Type B pancreatic cell (in vitro differentiated cells): ENCODE measurements at regions not wholly inside any gene's neighbourhood (a gene's known extent, or its start where the extent isn't known, plus 50 kb on each side); places are given as distances from the start of the nearest gene placed in this dataset.
"Not testable (repeated sequence)": the region's sequence is repeated elsewhere in the genome, so short reads cannot be mapped to it uniquely, and the experiment has no call there.

Experiments
- DNase-seq: peaks from one replicate; pipeline ENCODE4 v3.0.0; 2021; ENCODE audit warnings: mixed read lengths; ENCODE audit not compliant: unreplicated experiment; ENCODE audit errors: extremely low spot score
- H3K27ac Mint-ChIP-seq: 2 replicates; pipeline ENCODE4 v1.8.0; 2021; ENCODE audit warnings: mild to moderate bottlenecking, mixed read lengths
- H3K27me3 Mint-ChIP-seq: 2 replicates; pipeline ENCODE4 v1.8.0; 2021; ENCODE audit warnings: mixed read lengths
- H3K36me3 Mint-ChIP-seq: 2 replicates; pipeline ENCODE4 v1.8.0; 2021; ENCODE audit warnings: mixed read lengths
- H3K4me1 Mint-ChIP-seq: one replicate; pipeline ENCODE4 v1.8.0; 2021; ENCODE audit warnings: mixed read lengths; ENCODE audit not compliant: unreplicated experiment
- H3K4me3 Mint-ChIP-seq: 2 replicates; pipeline ENCODE4 v1.8.0; 2021; ENCODE audit warnings: mild to moderate bottlenecking, mixed read lengths
- H3K9me3 Mint-ChIP-seq: 2 replicates; pipeline ENCODE4 v1.8.0; 2021; ENCODE audit warnings: mixed read lengths
- TF ChIP-seq, protein P1 (sequence below): fragments of 200-600 bp; sonication (generic); conservative IDR thresholded peaks from 2 replicates; pipeline ENCODE4 v1.5.0; 2021; ENCODE audit warnings: antibody characterized with exemption, mild to moderate bottlenecking

DNA sequence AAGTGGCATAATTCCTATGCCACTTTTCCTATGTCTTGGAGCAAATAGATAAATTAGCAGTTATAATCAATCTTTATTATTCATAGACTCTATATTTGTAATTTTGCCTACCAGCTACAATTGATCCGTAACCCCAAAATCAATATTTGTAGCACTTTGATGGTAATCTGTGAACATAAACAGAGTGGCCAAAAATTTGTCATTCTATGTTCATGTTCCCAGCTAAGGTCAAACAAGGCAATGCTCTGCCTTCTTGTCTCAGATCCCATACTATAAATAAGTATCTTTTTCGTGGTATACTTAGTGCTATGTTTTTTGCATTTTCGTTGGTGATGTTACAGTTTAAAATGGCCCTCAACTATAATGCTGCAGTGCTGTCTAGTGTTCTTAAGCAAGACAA lies 228.5 kb downstream of the FZD1 start:
- TF ChIP-seq, protein P1, sequence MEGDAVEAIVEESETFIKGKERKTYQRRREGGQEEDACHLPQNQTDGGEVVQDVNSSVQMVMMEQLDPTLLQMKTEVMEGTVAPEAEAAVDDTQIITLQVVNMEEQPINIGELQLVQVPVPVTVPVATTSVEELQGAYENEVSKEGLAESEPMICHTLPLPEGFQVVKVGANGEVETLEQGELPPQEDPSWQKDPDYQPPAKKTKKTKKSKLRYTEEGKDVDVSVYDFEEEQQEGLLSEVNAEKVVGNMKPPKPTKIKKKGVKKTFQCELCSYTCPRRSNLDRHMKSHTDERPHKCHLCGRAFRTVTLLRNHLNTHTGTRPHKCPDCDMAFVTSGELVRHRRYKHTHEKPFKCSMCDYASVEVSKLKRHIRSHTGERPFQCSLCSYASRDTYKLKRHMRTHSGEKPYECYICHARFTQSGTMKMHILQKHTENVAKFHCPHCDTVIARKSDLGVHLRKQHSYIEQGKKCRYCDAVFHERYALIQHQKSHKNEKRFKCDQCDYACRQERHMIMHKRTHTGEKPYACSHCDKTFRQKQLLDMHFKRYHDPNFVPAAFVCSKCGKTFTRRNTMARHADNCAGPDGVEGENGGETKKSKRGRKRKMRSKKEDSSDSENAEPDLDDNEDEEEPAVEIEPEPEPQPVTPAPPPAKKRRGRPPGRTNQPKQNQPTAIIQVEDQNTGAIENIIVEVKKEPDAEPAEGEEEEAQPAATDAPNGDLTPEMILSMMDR, result no peak
- Mint-ChIP-seq H3K27me3 (no peaks in the 10 kb centered on the region), H3K4me3 (no peak overlapping the region), H3K4me1 (no peaks in the 10 kb centered on the region), H3K36me3 (no peaks in the 10 kb centered on the region), H3K9me3 (no peaks in the 10 kb centered on the region), H3K27ac (no peak overlapping the region)
- DNase-seq, result no peak

DNA sequence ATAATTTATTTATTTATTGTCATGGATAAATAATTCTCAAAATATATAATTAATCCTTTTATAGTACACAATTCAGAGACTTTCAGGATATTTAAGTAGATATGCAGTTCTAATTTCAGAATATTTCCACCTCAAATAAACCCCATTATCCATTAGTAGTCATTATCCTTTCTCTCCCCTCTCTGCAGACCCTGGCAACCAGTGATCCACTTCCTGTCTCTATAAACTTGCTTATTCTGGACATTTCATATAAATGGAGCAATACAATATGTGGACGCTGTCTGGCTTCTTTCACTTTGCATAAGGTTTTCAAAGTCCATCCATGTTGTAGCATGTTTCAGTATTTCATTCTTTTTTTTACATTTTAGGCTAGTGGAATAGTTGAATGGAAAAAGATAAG lies 230.2 kb downstream of the FZD1 start:
- Mint-ChIP-seq H3K27ac (no peak overlapping the region), H3K9me3 (no peaks in the 10 kb centered on the region), H3K36me3 (no peaks in the 10 kb centered on the region), H3K4me3 (no peak overlapping the region), H3K27me3 (no peaks in the 10 kb centered on the region), H3K4me1 (no peaks in the 10 kb centered on the region)
- TF ChIP-seq, protein P1, result no peak
- DNase-seq, result no peak

DNA sequence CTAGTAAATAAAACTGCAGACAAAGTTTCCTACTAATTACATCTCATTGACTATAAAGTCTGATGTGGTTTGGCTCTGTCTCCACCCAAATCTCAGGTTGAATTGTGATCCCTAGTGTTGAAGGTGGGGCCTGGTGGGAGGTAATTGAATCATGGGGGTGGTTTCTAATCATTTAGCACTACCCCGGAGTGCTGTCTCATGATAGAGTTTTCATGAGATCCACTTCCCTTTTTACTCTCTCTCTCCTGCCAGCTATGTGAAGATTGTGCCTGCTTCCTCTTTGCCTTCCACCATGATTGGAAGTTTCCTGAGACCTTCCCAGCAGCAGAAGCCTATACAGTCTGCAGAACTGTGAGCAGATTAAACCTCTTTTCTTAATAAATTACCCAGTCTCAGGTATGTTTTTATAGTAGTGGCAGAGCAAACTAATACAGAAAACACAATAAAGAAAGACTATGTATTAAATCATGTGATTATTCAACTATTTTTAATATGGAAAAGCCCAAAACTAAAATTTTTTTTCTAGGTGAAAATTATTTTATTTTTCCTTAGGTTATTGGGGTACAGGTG lies 232.1 kb downstream of the FZD1 start:
- no peaks in the 10 kb centered on the region for H3K4me1 Mint-ChIP-seq
- no peaks in the 10 kb centered on the region for H3K9me3 Mint-ChIP-seq
- H3K27ac Mint-ChIP-seq, result no peak overlapping the region
- TF ChIP-seq, protein P1, result no peak
- no peaks in the 10 kb centered on the region for H3K27me3 Mint-ChIP-seq
- H3K36me3 Mint-ChIP-seq, result no peaks in the 10 kb centered on the region
- no peak overlapping the region for H3K4me3 Mint-ChIP-seq
- DNase-seq, result no peak

DNA sequence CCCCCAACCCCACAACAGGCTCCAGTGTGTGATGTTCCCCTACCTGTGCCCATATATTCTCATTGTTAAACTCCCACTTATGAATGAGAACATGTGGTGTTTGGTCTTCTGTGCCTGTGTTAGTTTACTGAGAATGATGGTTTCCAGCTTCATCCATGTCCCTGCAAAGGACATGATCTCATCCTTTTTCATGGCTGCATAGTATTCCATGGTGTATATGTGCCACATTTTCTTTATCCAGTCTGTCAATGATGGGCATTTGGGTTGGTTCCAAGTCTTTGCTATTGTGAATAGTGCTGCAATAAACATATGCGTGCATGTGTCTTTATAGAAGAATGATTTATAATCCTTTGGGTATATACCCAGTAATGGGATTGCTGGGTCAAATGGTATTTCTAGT lies 233.0 kb downstream of the FZD1 start:
- not testable (repeated sequence) for H3K9me3 Mint-ChIP-seq, DNase-seq, H3K4me1 Mint-ChIP-seq, H3K27me3 Mint-ChIP-seq, H3K27ac Mint-ChIP-seq, H3K36me3 Mint-ChIP-seq, H3K4me3 Mint-ChIP-seq

DNA sequence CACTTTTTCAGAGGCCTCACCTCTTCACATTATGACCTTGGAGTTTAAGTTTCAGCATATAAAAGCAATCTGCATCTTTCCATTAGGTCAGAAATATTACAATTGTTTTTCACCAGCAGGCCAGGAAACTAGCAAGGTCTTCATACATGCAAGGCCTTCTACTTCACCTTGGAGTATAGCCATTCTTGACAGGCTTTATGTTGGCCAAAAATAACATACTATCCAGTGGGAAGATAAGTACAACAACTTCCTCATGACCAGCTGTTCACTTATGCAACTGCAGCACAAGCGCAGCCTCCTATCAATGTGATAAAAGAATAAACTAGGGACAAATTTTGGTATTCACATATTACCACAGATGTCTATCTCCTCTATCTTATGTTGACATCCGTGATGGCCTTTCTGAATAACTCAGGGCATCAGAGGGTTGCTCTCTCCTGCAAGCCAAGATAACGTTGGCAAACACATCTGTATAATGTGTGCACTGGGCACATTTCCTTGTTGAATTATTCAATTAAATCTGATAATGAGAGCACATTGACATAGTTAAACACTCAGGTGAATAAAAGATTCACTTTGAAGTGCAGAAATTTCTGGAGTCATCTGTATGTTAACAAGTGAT lies 239.8 kb downstream of the FZD1 start:
- no peak for DNase-seq
- H3K9me3 Mint-ChIP-seq, result no peaks in the 10 kb centered on the region
- no peaks in the 10 kb centered on the region for H3K27me3 Mint-ChIP-seq
- no peaks in the 10 kb centered on the region for H3K36me3 Mint-ChIP-seq
- H3K4me3 Mint-ChIP-seq, result no peak overlapping the region
- TF ChIP-seq, protein P1, result no peak
- no peaks in the 10 kb centered on the region for H3K4me1 Mint-ChIP-seq
- H3K27ac Mint-ChIP-seq, result no peak overlapping the region

DNA sequence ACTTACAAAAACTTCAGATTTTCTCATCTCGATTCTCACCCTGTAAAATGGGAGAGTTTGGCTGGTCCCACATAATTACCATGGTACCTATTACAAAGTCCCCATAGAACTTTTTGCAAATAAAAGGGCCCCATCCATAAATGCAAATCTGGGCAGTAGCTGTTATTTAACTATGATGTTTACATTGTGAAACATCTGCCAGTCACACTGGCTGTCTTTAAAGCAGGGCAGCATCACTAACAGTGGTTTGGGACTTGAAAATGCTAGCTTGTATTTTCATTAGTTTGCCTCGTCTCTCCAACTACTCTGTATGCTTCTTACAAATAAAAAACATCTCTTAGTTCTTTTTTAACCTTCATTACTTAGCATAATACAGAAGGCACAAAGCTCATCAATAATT lies 240.7 kb downstream of the FZD1 start:
- Mint-ChIP-seq H3K27me3 (no peaks in the 10 kb centered on the region), H3K36me3 (no peaks in the 10 kb centered on the region), H3K27ac (no peak overlapping the region), H3K4me3 (no peak overlapping the region), H3K4me1 (no peaks in the 10 kb centered on the region), H3K9me3 (no peaks in the 10 kb centered on the region)
- no peak for DNase-seq
- TF ChIP-seq, protein P1, result no peak

DNA sequence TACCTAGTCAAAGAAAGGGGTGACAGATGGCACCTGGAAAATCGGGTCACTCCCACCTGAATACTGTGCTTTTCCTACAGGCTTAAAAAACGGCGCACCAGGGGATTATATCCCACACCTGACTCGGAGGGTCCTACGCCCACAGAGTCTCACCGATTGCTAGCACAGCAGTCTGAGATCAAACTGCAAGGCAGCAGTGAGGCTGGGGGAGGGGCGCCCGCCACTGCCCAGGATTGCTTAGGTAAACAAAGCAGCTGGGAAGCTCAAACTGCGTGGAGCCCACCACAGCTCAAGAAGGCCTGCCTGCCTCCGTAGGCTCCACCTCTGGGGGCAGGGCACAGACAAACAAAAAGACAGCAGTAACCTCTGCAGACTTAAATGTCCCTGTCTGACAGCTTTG lies 242.7 kb downstream of the FZD1 start:
- not testable (repeated sequence) for H3K4me3 Mint-ChIP-seq, H3K27ac Mint-ChIP-seq, H3K36me3 Mint-ChIP-seq, H3K9me3 Mint-ChIP-seq, DNase-seq, H3K27me3 Mint-ChIP-seq, H3K4me1 Mint-ChIP-seq

DNA sequence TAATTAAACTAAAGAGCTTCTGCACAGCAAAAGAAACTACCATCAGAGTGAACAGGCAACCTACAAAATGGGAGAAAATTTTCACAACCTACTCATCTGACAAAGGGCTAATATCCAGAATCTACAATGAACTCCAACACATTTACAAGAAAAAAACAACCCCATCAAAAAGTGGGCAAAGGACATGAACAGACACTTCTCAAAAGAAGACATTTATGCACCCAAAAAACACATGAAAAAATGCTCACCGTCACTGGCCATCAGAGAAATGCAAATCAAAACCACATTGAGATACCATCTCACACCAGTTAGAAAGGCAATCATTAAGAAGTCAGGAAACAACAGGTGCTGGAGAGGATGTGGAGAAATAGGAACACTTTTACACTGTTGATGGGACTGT lies 247.6 kb downstream of the FZD1 start:
- DNase-seq, H3K4me3 Mint-ChIP-seq, H3K27me3 Mint-ChIP-seq, H3K4me1 Mint-ChIP-seq, H3K36me3 Mint-ChIP-seq, H3K9me3 Mint-ChIP-seq, H3K27ac Mint-ChIP-seq: not testable (repeated sequence)
